DMS114 treated with DMSO at 0.1 percent for 48 hours (cell line): ENCODE measurements at regions not wholly inside any gene's neighbourhood (a gene's known extent, or its start where the extent isn't known, plus 50 kb on each side); places are given as distances from the start of the nearest gene placed in this dataset.
"Not testable (repeated sequence)": the region's sequence is repeated elsewhere in the genome, so short reads cannot be mapped to it uniquely, and the experiment has no call there.

ENCODE experiments used
- DNase-seq: peaks from one replicate; lab custom pipeline; 2025; ENCODE audit not compliant: unreplicated experiment; lab: John Stamatoyannopoulos, UW

DNA sequence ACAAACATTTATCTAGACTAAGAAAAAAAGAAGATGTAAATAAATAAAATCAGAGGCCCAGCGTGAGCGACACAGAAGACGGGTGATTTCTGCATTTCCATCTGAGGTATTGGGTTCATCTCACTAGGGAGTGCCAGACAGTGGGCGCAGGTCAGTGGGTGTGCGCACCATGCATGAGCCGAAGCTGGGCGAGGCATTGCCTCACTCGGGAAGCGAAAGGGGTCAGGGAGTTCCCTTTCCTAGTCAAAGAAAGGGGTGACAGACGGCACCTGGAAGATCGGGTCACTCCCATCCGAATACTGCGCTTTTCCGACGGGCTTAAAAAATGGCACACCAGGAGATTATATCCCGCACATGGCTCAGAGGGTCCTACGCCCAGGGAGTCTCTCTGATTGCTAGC, 79.5 kb upstream of the ABCD2 start:
- not testable (repeated sequence) for DNase-seq

DNA sequence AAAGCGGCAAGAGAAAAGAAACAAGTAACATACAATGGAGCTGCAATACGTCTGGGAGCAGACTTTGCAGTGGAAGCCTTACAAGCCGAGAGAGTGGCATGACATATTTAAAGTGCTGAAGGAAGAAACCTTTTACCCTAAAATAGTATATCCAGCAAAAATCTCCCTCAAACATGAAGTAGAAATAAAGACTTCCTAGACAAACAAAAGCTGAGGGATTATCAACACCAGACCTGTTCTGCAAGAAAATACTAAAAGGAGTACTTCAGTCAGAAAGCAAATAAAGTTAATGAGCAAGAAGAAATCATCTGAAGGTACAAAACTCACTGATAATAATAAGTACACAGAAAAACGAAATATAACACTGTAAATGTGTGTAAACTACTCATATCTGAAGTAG, 77.5 kb upstream of the ABCD2 start:
- no peak for DNase-seq

DNA sequence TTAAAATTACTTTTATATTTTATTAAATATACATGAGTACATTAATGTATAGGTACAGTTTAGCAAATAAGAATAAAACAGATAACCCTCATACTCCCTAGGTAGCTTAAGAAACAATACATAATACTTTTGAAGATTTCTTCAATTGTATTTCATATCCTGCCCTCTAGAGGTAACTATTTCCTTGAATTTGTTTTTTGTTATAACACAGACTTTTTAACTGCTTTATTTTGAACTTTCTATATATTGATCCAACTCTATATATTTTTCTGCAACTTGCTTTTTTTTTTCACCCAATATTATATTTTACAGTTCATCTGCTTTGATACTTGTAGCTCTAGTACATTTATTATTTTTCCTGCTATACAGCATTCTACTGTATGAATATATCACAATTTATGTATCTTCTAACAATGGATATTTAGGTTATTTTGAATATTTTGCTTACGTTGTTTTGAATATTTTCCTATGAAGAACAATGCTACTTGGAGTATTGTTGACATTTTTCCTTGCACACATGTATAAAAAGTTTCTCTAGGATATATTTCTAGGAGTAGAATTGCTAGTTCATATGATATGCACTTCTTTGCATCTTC, 72.8 kb upstream of the ABCD2 start:
- DNase-seq, result peak; percentile 33

DNA sequence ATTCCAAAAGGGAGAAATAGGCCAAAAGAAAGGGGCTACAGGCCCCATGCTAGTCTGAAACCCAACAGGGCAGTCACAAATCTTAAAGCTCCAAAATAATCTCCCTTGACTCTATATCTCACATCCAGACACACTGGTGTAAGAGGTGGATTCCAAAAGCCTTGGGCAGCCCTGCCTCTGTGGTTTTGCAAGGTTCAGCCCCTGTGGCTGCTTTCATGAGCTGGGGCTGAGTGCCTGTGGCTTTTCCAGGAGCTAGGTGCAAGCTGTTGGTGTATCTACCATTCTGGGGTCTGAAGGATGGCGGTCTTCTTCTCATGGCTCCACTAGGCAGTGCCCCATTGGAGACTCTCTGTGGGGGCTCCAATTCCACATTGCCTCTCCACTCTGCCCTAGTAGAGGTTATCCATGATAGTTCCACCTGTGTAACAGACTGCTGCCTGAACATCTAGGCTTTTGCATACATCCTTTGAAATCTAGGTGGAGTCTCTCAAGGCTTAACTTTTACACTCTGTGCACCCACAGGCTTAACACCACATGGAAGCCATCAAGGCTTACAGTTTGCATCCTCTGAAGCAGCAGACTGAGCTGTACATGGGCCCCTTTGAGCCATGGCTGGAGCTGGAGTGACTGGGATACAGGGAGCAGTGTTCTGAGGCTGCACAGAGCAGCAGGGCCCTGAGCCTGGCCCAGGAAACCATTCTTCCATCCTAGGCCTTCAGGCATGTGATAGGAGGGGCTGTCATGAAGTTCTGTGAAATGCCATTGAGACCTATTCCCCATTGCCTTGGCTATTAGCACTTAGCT, 66.5 kb upstream of the ABCD2 start:
- DNase-seq, result no peak

DNA sequence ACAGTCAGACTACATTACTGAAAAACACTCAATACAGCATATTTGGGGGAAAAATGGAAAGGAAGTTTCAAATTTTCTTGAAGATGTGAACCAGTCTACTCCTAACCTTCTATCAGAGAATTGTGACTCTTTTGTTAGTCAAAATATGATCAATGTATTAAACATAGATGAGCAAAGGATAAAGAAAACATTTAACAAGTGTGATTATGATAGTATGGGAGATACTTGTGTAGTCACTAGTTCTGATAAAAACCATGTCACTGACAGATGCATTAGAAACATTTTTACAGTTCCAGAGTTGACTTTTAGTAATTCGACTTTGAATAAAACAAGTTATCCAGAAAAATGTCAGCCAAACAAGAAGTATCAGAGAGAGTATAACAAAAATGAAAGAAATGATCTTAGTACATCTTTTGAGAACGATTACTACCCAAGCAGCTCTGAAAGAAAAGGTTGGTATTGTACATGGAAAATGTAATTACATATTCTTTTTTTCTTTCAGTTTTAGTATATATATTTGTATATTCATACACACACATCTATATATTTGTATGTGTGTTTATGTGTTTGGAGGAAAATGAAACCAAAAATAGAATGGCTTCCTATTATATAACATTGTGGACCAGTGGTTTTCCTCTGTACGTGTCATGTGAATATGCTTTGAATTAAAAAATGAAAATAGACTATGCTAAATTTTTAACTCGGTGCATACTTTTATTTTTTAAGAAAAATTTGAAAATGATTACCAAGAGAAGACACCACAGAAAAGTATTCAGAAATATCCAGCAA, 63.3 kb upstream of the ABCD2 start:
- DNase-seq, result no peak

DNA sequence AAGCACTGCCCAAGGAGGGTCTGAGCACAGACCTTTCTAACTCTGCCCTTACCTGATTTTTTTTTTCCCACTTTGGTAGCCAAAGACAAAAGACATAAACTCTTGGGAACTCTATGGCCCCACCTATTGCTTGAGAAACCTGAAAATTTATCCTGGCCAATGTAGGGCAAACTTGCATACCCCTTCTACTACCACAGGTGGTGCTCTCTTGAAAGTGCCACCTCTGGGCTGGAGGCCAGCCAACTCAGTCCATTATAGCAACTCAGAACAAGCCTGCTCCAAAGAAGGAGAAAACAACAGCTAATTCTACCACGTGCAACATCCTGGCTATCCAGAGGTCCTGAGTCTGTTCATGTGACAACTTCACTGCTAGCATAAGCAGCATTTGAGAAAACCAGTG, 55.7 kb upstream of the ABCD2 start:
- DNase-seq, result no peak

DNA sequence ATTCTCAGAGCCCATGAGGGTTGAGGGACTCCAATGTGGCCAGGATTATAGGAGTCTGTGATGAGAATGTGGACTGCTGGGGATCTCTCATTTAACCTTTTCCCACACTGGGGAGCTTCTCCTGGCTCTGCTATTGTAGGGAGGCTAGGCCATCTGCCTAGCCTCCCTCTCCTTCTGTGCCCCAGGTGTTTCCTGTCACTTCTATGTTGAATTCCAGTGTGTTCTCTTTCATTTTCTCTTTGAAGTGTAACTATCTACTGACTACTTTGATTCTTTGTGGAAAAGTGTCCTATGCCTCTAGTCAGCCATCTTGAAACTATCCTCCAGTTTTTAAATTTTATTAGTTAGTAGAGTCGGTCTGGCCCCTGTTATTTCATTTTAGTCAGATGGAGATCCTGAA, 53.4 kb upstream of the ABCD2 start:
- no peak for DNase-seq

DNA sequence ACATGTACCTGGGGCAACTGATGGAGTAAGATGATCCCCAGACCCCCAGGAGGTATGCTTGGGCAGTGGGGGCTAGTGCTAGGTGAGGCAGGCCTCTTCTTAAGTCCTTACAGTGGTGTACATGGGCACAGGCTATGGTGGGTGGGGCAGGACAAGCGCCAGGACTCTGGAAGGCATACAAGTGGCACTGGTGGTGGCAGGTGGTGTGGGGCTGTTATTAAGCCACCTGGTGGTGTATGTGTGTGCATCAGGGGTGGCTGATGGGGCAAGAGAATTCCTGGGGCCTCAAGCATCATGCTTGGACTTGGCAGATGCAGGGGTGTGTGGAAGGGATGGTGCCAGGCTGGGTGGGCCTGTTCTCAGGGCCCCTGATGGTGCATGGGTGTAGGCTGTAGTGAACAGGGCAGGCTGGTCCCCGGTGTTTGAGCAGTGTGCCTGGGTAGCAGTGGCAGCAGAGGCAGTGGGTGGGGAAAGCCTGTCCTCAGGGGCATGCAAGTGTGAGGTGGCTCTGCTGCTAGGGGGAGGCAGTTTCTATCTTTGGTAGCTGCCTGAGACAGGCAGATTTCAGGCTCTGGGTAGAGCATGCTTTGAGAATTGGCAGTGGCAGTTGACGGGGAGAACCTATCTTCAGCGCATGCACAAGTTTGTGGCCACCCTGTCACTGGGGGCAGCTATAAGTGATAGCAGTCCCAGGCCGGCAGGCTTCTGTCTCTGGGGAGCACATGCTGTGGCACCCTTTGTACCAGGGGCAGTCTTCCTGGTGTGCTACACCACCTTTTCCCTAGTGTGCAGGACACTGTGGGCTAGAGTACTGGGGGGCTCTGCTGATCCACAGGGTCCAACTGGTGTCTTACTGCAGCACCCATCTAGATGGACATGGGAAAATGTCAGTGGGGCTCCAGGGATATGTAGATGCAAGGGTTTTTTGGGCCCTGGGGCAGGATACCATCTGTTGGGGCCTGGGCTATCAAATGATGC, 52.6 kb upstream of the ABCD2 start:
- DNase-seq, result no peak

DNA sequence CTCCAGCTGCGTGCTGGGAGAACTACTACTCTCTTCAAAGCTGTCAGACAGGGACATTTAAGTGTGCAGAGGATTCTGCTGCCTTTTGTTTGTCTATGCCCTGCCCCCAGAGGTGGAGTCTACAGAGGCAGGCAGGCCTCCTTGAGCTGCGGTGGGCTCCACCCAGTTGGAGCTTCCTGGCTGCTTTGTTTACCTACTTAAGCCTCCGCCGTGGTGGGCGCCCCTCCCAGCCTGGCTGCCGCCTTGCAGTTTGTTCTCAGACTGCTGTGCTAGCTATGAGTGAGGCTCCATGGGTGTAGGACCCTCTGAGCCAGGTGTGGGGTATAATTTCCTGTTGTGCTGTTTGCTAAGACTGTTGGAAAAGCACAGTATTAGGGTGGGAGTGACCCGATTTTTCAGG, 49.9 kb upstream of the ABCD2 start:
- DNase-seq, result not testable (repeated sequence)
